KMS-11 (cell line): ENCODE measurements at regions not wholly inside any gene's neighbourhood (a gene's known extent, or its start where the extent isn't known, plus 50 kb on each side); places are given as distances from the start of the nearest gene placed in this dataset.

Experiments used
- H2AFZ ChIP-seq: fragments of 200-600 bp; sonication (generic); 2 replicates; pipeline ENCODE4 v1.6.1; 2016; ENCODE audit warnings: antibody characterized with exemption, mixed run types, low read depth
- H3K27ac ChIP-seq: fragments of 200-600 bp; sonication (generic); 2 replicates; pipeline ENCODE4 v1.6.1; 2016; ENCODE audit warnings: mild to moderate bottlenecking, mixed run types
- H3K27me3 ChIP-seq: fragments of 200-600 bp; sonication (generic); 2 replicates; pipeline ENCODE4 v1.6.1; 2017; ENCODE audit warnings: mild to moderate bottlenecking, low read depth, mixed run types, moderate library complexity; ENCODE audit not compliant: insufficient read depth
- H3K36me3 ChIP-seq: fragments of 200-600 bp; sonication (generic); 2 replicates; pipeline ENCODE4 v1.6.1; 2017; ENCODE audit warnings: mild to moderate bottlenecking, mixed run types; ENCODE audit not compliant: insufficient read depth
- H3K4me1 ChIP-seq: fragments of 200-600 bp; sonication (generic); 2 replicates; pipeline ENCODE4 v1.6.1; 2016; ENCODE audit warnings: mild to moderate bottlenecking, low read depth, mixed run types; ENCODE audit not compliant: poor library complexity, severe bottlenecking
- H3K4me2 ChIP-seq: fragments of 200-600 bp; sonication (generic); 2 replicates; pipeline ENCODE4 v1.7.0; 2016; ENCODE audit warnings: mild to moderate bottlenecking, mixed run types
- H3K4me3 ChIP-seq: fragments of 200-600 bp; sonication (generic); IDR thresholded peaks from 2 replicates; pipeline ENCODE4 v1.6.1; 2017; ENCODE audit warnings: low read depth, low read length, mixed read lengths; ENCODE audit not compliant: insufficient read depth
- H3K79me2 ChIP-seq: fragments of 200-600 bp; sonication (generic); 2 replicates; pipeline ENCODE4 v1.6.1; 2016; ENCODE audit warnings: low read depth, mixed run types; ENCODE audit not compliant: insufficient read depth
- H3K9ac ChIP-seq: fragments of 200-600 bp; sonication (generic); 2 replicates; pipeline ENCODE4 v1.6.1; 2016; ENCODE audit warnings: mild to moderate bottlenecking, mixed run types
- H4K20me1 ChIP-seq: fragments of 200-600 bp; sonication (generic); 2 replicates; pipeline ENCODE4 v1.6.1; 2016; ENCODE audit warnings: mild to moderate bottlenecking, mixed run types; ENCODE audit not compliant: insufficient read depth
- CTCF ChIP-seq: fragments of 200-600 bp; sonication (generic); conservative IDR thresholded peaks from 2 replicates; pipeline ENCODE4 v1.6.1; 2017; ENCODE audit warnings: low read depth, mild to moderate bottlenecking, antibody characterized with exemption, low read length, moderate library complexity, mixed read lengths

GRCh38 chr11:40027720-40028119 is 1431.7 kb downstream of the LRRC4C start:
- H3K4me2 ChIP-seq = no peak overlapping the region
- H3K9ac ChIP-seq = no peak overlapping the region
- H3K27ac ChIP-seq = no peak overlapping the region
- no peaks in the 10 kb centered on the region for H3K79me2 ChIP-seq
- H3K4me1 ChIP-seq = no peaks in the 10 kb centered on the region
- H3K27me3 ChIP-seq = no peaks in the 10 kb centered on the region
- no peak overlapping the region for H3K4me3 ChIP-seq
- no peak for TF ChIP-seq CTCF
- no peaks in the 10 kb centered on the region for H3K36me3 ChIP-seq
- no peak overlapping the region for H2AFZ ChIP-seq
- no peaks in the 10 kb centered on the region for H4K20me1 ChIP-seq

GRCh38 chr11:40023724-40024123 is 1435.7 kb downstream of the LRRC4C start:
- H3K4me2 ChIP-seq = no peak overlapping the region
- H4K20me1 ChIP-seq = no peaks in the 10 kb centered on the region
- no peaks in the 10 kb centered on the region for H3K4me1 ChIP-seq
- H3K4me3 ChIP-seq = no peak overlapping the region
- no peak overlapping the region for H3K27ac ChIP-seq
- H3K36me3 ChIP-seq = no peaks in the 10 kb centered on the region
- no peaks in the 10 kb centered on the region for H3K79me2 ChIP-seq
- H3K9ac ChIP-seq = no peak overlapping the region
- H2AFZ ChIP-seq = no peak overlapping the region
- no peak for TF ChIP-seq CTCF
- H3K27me3 ChIP-seq = no peaks in the 10 kb centered on the region

- Histone ChIP-seq H3K27ac (no peak overlapping the region), H3K79me2 (no peaks in the 10 kb centered on the region), H3K4me1 (no peaks in the 10 kb centered on the region), H3K9ac (no peak overlapping the region), H3K27me3 (no peaks in the 10 kb centered on the region), H4K20me1 (no peaks in the 10 kb centered on the region), H3K4me2 (no peak overlapping the region), H3K36me3 (no peaks in the 10 kb centered on the region), H2AFZ (no peak overlapping the region), H3K4me3 (no peak overlapping the region)
- TF ChIP-seq CTCF = no peak
Observed at GRCh38 chr11:40010011-40010410, 1449.4 kb downstream of the LRRC4C start.

- Histone ChIP-seq H2AFZ (no peak overlapping the region), H4K20me1 (no peaks in the 10 kb centered on the region), H3K27me3 (no peaks in the 10 kb centered on the region), H3K4me2 (no peak overlapping the region), H3K79me2 (no peaks in the 10 kb centered on the region), H3K36me3 (no peaks in the 10 kb centered on the region), H3K27ac (no peak overlapping the region), H3K9ac (no peak overlapping the region), H3K4me3 (no peak overlapping the region), H3K4me1 (no peaks in the 10 kb centered on the region)
- TF ChIP-seq CTCF = no peak
Observed at GRCh38 chr11:39992551-39992950, 1466.9 kb downstream of the LRRC4C start.
